ENCODE measurements at regions not wholly inside any gene's neighbourhood (a gene's known extent, or its start where the extent isn't known, plus 50 kb on each side); places are given as distances from the start of the nearest gene placed in this dataset.

DNA sequence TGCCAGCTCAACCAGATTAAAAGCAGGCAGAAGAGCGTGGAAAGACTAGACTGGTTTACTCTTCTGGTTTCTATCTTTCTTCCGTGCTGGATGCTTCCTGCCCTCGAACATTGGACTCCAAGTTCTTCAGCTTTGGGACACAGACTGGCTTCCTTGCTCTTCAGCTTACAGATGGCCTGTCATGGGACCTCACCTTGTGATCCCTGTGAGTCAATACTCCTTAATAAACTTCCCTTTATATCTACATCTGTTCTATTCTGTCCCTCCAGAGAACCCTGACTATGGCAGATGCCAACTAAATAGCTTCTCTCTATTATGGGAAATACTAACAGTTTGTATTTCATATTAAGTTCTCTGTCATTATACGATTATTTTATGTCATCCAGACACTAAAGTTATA, 609.1 kb downstream of the LMO7 start:
- TF ChIP-seq POLR2AphosphoS5 (IDR thresholded peaks at IDR 0.05; ENCODE audit: low read depth, low read length) (no peak), POLR2A (IDR thresholded peaks at IDR 0.05; ENCODE audit: low read depth, low read length) (no peak), TAF1 (IDR thresholded peaks at IDR 0.05; ENCODE audit: low read depth, low read length) (no peak), SPI1 (IDR thresholded peaks at IDR 0.05; ENCODE audit: low read depth, low read length) (no peak), PAX5 (IDR thresholded peaks at IDR 0.05; ENCODE audit: insufficient read depth, low read length, severe bottlenecking) (no peak), POU2F2 (IDR thresholded peaks at IDR 0.05; ENCODE audit: low read depth, low read length) (no peak)
